LHCN-M2 (cell line): ENCODE measurements at regions not wholly inside any gene's neighbourhood (a gene's known extent, or its start where the extent isn't known, plus 50 kb on each side); places are given as distances from the start of the nearest gene placed in this dataset.

ENCODE experiments used
- DNase-seq: peaks from one replicate; pipeline ENCODE4 v3.0.0-alpha.2; 2012; ENCODE audit warnings: low read depth

GRCh38 chr4:185071236-185071811 lies 53.0 kb downstream of the HELT start:
- no peak for DNase-seq

- DNase-seq: no peak
These were observed 61.1 kb downstream of the HELT start for GRCh38 chr4:185079271-185079905.

GRCh38 chr4:185080545-185080944 lies 62.3 kb downstream of the HELT start:
- DNase-seq: no peak

GRCh38 chr4:185082561-185082960 lies 60.5 kb upstream of the SLC25A4 start:
- peak; percentile 1 for DNase-seq

GRCh38 chr4:185086053-185086452 lies 57.0 kb upstream of the SLC25A4 start:
- no peak for DNase-seq

- DNase-seq: no peak
These were observed 54.2 kb upstream of the SLC25A4 start for GRCh38 chr4:185088899-185089298.

- no peak for DNase-seq
These were observed 52.5 kb upstream of the SLC25A4 start for GRCh38 chr4:185090592-185090991.

GRCh38 chr4:185092535-185093197 lies 50.4 kb upstream of the SLC25A4 start:
- DNase-seq: no peak
